KMS-11 (cell line): ENCODE measurements at regions not wholly inside any gene's neighbourhood (a gene's known extent, or its start where the extent isn't known, plus 50 kb on each side); places are given as distances from the start of the nearest gene placed in this dataset.

Experiments used
- H2AFZ ChIP-seq: fragments of 200-600 bp; sonication (generic); 2 replicates; pipeline ENCODE4 v1.6.1; 2016; ENCODE audit warnings: antibody characterized with exemption, mixed run types, low read depth
- H3K27ac ChIP-seq: fragments of 200-600 bp; sonication (generic); 2 replicates; pipeline ENCODE4 v1.6.1; 2016; ENCODE audit warnings: mild to moderate bottlenecking, mixed run types
- H3K27me3 ChIP-seq: fragments of 200-600 bp; sonication (generic); 2 replicates; pipeline ENCODE4 v1.6.1; 2017; ENCODE audit warnings: mild to moderate bottlenecking, low read depth, mixed run types, moderate library complexity; ENCODE audit not compliant: insufficient read depth
- H3K36me3 ChIP-seq: fragments of 200-600 bp; sonication (generic); 2 replicates; pipeline ENCODE4 v1.6.1; 2017; ENCODE audit warnings: mild to moderate bottlenecking, mixed run types; ENCODE audit not compliant: insufficient read depth
- H3K4me1 ChIP-seq: fragments of 200-600 bp; sonication (generic); 2 replicates; pipeline ENCODE4 v1.6.1; 2016; ENCODE audit warnings: mild to moderate bottlenecking, low read depth, mixed run types; ENCODE audit not compliant: poor library complexity, severe bottlenecking
- H3K4me2 ChIP-seq: fragments of 200-600 bp; sonication (generic); 2 replicates; pipeline ENCODE4 v1.7.0; 2016; ENCODE audit warnings: mild to moderate bottlenecking, mixed run types
- H3K4me3 ChIP-seq: fragments of 200-600 bp; sonication (generic); IDR thresholded peaks from 2 replicates; pipeline ENCODE4 v1.6.1; 2017; ENCODE audit warnings: low read depth, low read length, mixed read lengths; ENCODE audit not compliant: insufficient read depth
- H3K79me2 ChIP-seq: fragments of 200-600 bp; sonication (generic); 2 replicates; pipeline ENCODE4 v1.6.1; 2016; ENCODE audit warnings: low read depth, mixed run types; ENCODE audit not compliant: insufficient read depth
- H3K9ac ChIP-seq: fragments of 200-600 bp; sonication (generic); 2 replicates; pipeline ENCODE4 v1.6.1; 2016; ENCODE audit warnings: mild to moderate bottlenecking, mixed run types
- H4K20me1 ChIP-seq: fragments of 200-600 bp; sonication (generic); 2 replicates; pipeline ENCODE4 v1.6.1; 2016; ENCODE audit warnings: mild to moderate bottlenecking, mixed run types; ENCODE audit not compliant: insufficient read depth
- CTCF ChIP-seq: fragments of 200-600 bp; sonication (generic); conservative IDR thresholded peaks from 2 replicates; pipeline ENCODE4 v1.6.1; 2017; ENCODE audit warnings: low read depth, mild to moderate bottlenecking, antibody characterized with exemption, low read length, moderate library complexity, mixed read lengths

- no peak overlapping the region for H2AFZ ChIP-seq
- H3K79me2 ChIP-seq: no peaks in the 10 kb centered on the region
- H3K27ac ChIP-seq: no peak overlapping the region
- H3K4me2 ChIP-seq: no peak overlapping the region
- no peaks in the 10 kb centered on the region for H4K20me1 ChIP-seq
- H3K4me3 ChIP-seq: no peak overlapping the region
- no peak for TF ChIP-seq CTCF
- no peak overlapping the region for H3K9ac ChIP-seq
- no peaks in the 10 kb centered on the region for H3K36me3 ChIP-seq
- H3K27me3 ChIP-seq: no peaks in the 10 kb centered on the region
- H3K4me1 ChIP-seq: no peaks in the 10 kb centered on the region
Observed at GRCh38 chr2:59912042-59912441, 641.4 kb downstream of the BCL11A start.

GRCh38 chr2:59910166-59910565 lies 643.3 kb downstream of the BCL11A start:
- no peaks in the 10 kb centered on the region for H3K36me3 ChIP-seq
- no peak for TF ChIP-seq CTCF
- H3K9ac ChIP-seq: no peak overlapping the region
- no peak overlapping the region for H3K4me3 ChIP-seq
- H3K27me3 ChIP-seq: no peaks in the 10 kb centered on the region
- no peaks in the 10 kb centered on the region for H3K4me1 ChIP-seq
- no peaks in the 10 kb centered on the region for H4K20me1 ChIP-seq
- H2AFZ ChIP-seq: no peak overlapping the region
- H3K79me2 ChIP-seq: no peaks in the 10 kb centered on the region
- no peak overlapping the region for H3K4me2 ChIP-seq
- H3K27ac ChIP-seq: no peak overlapping the region

- H3K27me3 ChIP-seq: no peaks in the 10 kb centered on the region
- H3K27ac ChIP-seq: no peak overlapping the region
- no peak overlapping the region for H2AFZ ChIP-seq
- TF ChIP-seq CTCF: no peak
- H3K4me3 ChIP-seq: no peak overlapping the region
- no peaks in the 10 kb centered on the region for H3K4me1 ChIP-seq
- no peak overlapping the region for H3K4me2 ChIP-seq
- no peak overlapping the region for H3K9ac ChIP-seq
- no peaks in the 10 kb centered on the region for H3K36me3 ChIP-seq
- no peaks in the 10 kb centered on the region for H4K20me1 ChIP-seq
- no peaks in the 10 kb centered on the region for H3K79me2 ChIP-seq
Observed at GRCh38 chr2:59909147-59909546, 644.3 kb downstream of the BCL11A start.

- Histone ChIP-seq H3K9ac (no peak overlapping the region), H3K4me2 (no peak overlapping the region), H3K79me2 (no peaks in the 10 kb centered on the region), H3K27me3 (no peaks in the 10 kb centered on the region), H3K4me1 (no peaks in the 10 kb centered on the region), H3K4me3 (no peak overlapping the region), H2AFZ (no peak overlapping the region), H3K36me3 (no peaks in the 10 kb centered on the region), H4K20me1 (no peaks in the 10 kb centered on the region), H3K27ac (no peak overlapping the region)
- no peak for TF ChIP-seq CTCF
Observed at GRCh38 chr2:59905731-59906130, 647.7 kb downstream of the BCL11A start.
